ENCODE measurements at regions not wholly inside any gene's neighbourhood (a gene's known extent, or its start where the extent isn't known, plus 50 kb on each side); places are given as distances from the start of the nearest gene placed in this dataset.

GRCh38 chr11:104462341-104462740 is 298.4 kb upstream of the PDGFD start:
- TF ChIP-seq, protein P1, sequence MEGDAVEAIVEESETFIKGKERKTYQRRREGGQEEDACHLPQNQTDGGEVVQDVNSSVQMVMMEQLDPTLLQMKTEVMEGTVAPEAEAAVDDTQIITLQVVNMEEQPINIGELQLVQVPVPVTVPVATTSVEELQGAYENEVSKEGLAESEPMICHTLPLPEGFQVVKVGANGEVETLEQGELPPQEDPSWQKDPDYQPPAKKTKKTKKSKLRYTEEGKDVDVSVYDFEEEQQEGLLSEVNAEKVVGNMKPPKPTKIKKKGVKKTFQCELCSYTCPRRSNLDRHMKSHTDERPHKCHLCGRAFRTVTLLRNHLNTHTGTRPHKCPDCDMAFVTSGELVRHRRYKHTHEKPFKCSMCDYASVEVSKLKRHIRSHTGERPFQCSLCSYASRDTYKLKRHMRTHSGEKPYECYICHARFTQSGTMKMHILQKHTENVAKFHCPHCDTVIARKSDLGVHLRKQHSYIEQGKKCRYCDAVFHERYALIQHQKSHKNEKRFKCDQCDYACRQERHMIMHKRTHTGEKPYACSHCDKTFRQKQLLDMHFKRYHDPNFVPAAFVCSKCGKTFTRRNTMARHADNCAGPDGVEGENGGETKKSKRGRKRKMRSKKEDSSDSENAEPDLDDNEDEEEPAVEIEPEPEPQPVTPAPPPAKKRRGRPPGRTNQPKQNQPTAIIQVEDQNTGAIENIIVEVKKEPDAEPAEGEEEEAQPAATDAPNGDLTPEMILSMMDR (conservative IDR thresholded peaks at IDR 0.05 in 1 of 2, IDR thresholded peaks at IDR 0.05 in 1 of 2; ENCODE audit: extremely low read depth in 1 of 2, insufficient read depth in 1 of 2, low read depth in 1 of 2, low read length in 2 of 2) = no peak
- TF ChIP-seq EZH2 (IDR thresholded peaks at IDR 0.05; ENCODE audit: borderline replicate concordance, low read length) = no peak
